Stimulated activated CD4-positive, alpha-beta T cell treated with anti-CD3 and anti-CD28 coated beads, Interleukin-4, amount 100 ng/mL, for 24 hours (primary cell): ENCODE measurements at regions not wholly inside any gene's neighbourhood (a gene's known extent, or its start where the extent isn't known, plus 50 kb on each side); places are given as distances from the start of the nearest gene placed in this dataset.

Source experiments
- DNase-seq: peaks from one replicate; pipeline ENCODE4 v3.0.0-alpha.2; 2020

- DNase-seq, result no peak
These were observed 1598.4 kb upstream of the TMEM132C start for GRCh38 chr12:126668538-126668937.

GRCh38 chr12:126668961-126669360 lies 1598.0 kb upstream of the TMEM132C start:
- no peak for DNase-seq

GRCh38 chr12:126676434-126676833 lies 1590.5 kb upstream of the TMEM132C start:
- DNase-seq, result no peak

GRCh38 chr12:126681676-126682075 lies 1585.3 kb upstream of the TMEM132C start:
- no peak for DNase-seq

GRCh38 chr12:126684703-126685102 lies 1582.3 kb upstream of the TMEM132C start:
- DNase-seq, result no peak

GRCh38 chr12:126685636-126686035 lies 1581.3 kb upstream of the TMEM132C start:
- DNase-seq, result no peak

- DNase-seq, result no peak
These were observed 1578.4 kb upstream of the TMEM132C start for GRCh38 chr12:126688556-126688955.

- no peak for DNase-seq
These were observed 1566.9 kb upstream of the TMEM132C start for GRCh38 chr12:126700096-126700495.

- no peak for DNase-seq
These were observed 1562.4 kb upstream of the TMEM132C start for GRCh38 chr12:126704609-126705008.

GRCh38 chr12:126706300-126706699 lies 1560.7 kb upstream of the TMEM132C start:
- no peak for DNase-seq

- peak; percentile 11 for DNase-seq
These were observed 1558.5 kb upstream of the TMEM132C start for GRCh38 chr12:126708492-126708896.

- no peak for DNase-seq
These were observed 1548.6 kb upstream of the TMEM132C start for GRCh38 chr12:126718365-126718764.

- DNase-seq, result no peak
These were observed 1546.9 kb upstream of the TMEM132C start for GRCh38 chr12:126719912-126720705.

GRCh38 chr12:126726481-126727217 lies 1540.3 kb upstream of the TMEM132C start:
- no peak for DNase-seq

GRCh38 chr12:126727218-126728075 lies 1539.5 kb upstream of the TMEM132C start:
- no peak for DNase-seq

GRCh38 chr12:126734296-126734695 lies 1532.7 kb upstream of the TMEM132C start:
- DNase-seq, result no peak

GRCh38 chr12:126734710-126735109 lies 1532.3 kb upstream of the TMEM132C start:
- no peak for DNase-seq

- DNase-seq, result no peak
These were observed 1525.3 kb upstream of the TMEM132C start for GRCh38 chr12:126741536-126742240.

GRCh38 chr12:126742241-126742641 lies 1524.7 kb upstream of the TMEM132C start:
- no peak for DNase-seq

GRCh38 chr12:126747530-126748149 lies 1519.3 kb upstream of the TMEM132C start:
- peak; percentile 55 for DNase-seq

GRCh38 chr12:126752021-126752420 lies 1514.9 kb upstream of the TMEM132C start:
- no peak for DNase-seq

- DNase-seq, result no peak
These were observed 1509.6 kb upstream of the TMEM132C start for GRCh38 chr12:126757326-126757725.
